B cell (primary cell): ENCODE measurements at regions not wholly inside any gene's neighbourhood (a gene's known extent, or its start where the extent isn't known, plus 50 kb on each side); places are given as distances from the start of the nearest gene placed in this dataset.

ENCODE experiments used
- ATAC-seq: fragments of 200-7000 bp; cut with Tn5 transposase; one replicate; pipeline ENCODE4 v1.10.0; 2021; ENCODE audit warnings: low read depth, mild to moderate bottlenecking, moderate number of reproducible peaks, moderate library complexity
- CTCF ChIA-PET: fragments of 350-600 bp; sonication (Branson Sonifier 250); formaldehyde crosslinking; loops from one replicate; lab custom pipeline; 2021; ENCODE audit warnings: antibody characterized with exemption, inconsistent platforms; lab: Charles Lee
- POLR2A ChIA-PET: fragments of 350-600 bp; sonication (Branson Sonifier 250); formaldehyde crosslinking; loops from one replicate; lab custom pipeline; 2021; ENCODE audit warnings: antibody characterized with exemption; lab: Charles Lee
- DNase-seq: peaks from one replicate; pipeline ENCODE4 v3.0.0; 2013
- H2AFZ ChIP-seq: 2 replicates; pipeline ENCODE4 v1.6.1; 2012; ENCODE audit warnings: mild to moderate bottlenecking, low read depth, low read length; ENCODE audit not compliant: insufficient read depth, poor library complexity, severe bottlenecking
- H3K27ac ChIP-seq, 2 donors: 1 replicate in 1 of 2; 2 replicates in 1 of 2; pipeline ENCODE4 v1.5.1; 2012 to 2013; ENCODE audit warnings: low read length in 2 of 2, mild to moderate bottlenecking in 2 of 2, moderate library complexity in 1 of 2
- H3K27me3 ChIP-seq, 4 experiments: fragments of 200-600 bp in 1 of 4; sonication (generic) in 1 of 4; replicated peaks in 1 of 4; 1 replicate in 2 of 4; 2 replicates in 2 of 4; pipeline versions ENCODE4 v1.6.1 to v1.7.0; 2013 to 2016; ENCODE audit warnings: low read length in 3 of 4, mild to moderate bottlenecking in 2 of 4, mixed read lengths in 1 of 4, moderate library complexity in 1 of 4; ENCODE audit not compliant: insufficient read depth in 4 of 4, control insufficient read depth in 3 of 4; ENCODE audit errors: control extremely low read depth in 1 of 4
- H3K36me3 ChIP-seq, 2 experiments: replicated peaks in 1 of 2; 1 replicate in 1 of 2; 2 replicates in 1 of 2; pipeline versions ENCODE4 v1.6.1 to v1.7.1; 2013; ENCODE audit warnings: low read length in 1 of 2; ENCODE audit not compliant: insufficient read depth in 2 of 2, control insufficient read depth in 1 of 2; ENCODE audit errors: control extremely low read depth in 1 of 2, extremely low read depth in 1 of 2
- H3K4me1 ChIP-seq, 2 donors: fragments of 200-600 bp in 1 of 2; sonication (generic) in 1 of 2; 1 replicate in 1 of 2; 2 replicates in 1 of 2; pipeline versions ENCODE4 v1.5.1 to v1.6.1; 2013 to 2017; ENCODE audit warnings: low read length in 2 of 2; ENCODE audit not compliant: control insufficient read depth in 2 of 2, insufficient read depth in 2 of 2
- H3K4me2 ChIP-seq: replicated peaks from 2 replicates; pipeline ENCODE3; 2012; ENCODE audit warnings: mild to moderate bottlenecking, low read depth, low read length; ENCODE audit not compliant: poor library complexity, severe bottlenecking
- H3K4me3 ChIP-seq, 5 experiments: fragments of 200-600 bp in 1 of 5; sonication (generic) in 1 of 5; 1 replicate in 3 of 5; 2 replicates in 2 of 5; pipeline versions ENCODE4 v1.5.1 to v1.7.0; 2011 to 2016; ENCODE audit warnings: low read length in 4 of 5, mild to moderate bottlenecking in 4 of 5, low read depth in 2 of 5, control low read depth in 1 of 5, moderate library complexity in 1 of 5; ENCODE audit not compliant: insufficient read depth in 1 of 5; ENCODE audit errors: control extremely low read depth in 1 of 5, extremely low read depth in 1 of 5
- H3K79me2 ChIP-seq: fragments of 200-600 bp; sonication (generic); one replicate; pipeline ENCODE4 v1.6.0; 2016; ENCODE audit warnings: low read length; ENCODE audit not compliant: control insufficient read depth, insufficient read depth
- H3K9ac ChIP-seq: fragments of 200-600 bp; sonication (generic); 2 replicates; pipeline ENCODE4 v1.6.1; 2017; ENCODE audit warnings: mild to moderate bottlenecking, low read length, moderate library complexity
- H3K9me3 ChIP-seq, 3 donors: one replicate each; pipeline versions ENCODE4 v1.6.1 to v1.7.1; 2013; ENCODE audit warnings: low read length in 2 of 3; ENCODE audit not compliant: control insufficient read depth in 2 of 3, insufficient read depth in 1 of 3; ENCODE audit errors: control extremely low read depth in 1 of 3
- H4K20me1 ChIP-seq: 2 replicates; pipeline ENCODE4 v1.6.0; 2012; ENCODE audit warnings: mild to moderate bottlenecking, low read length; ENCODE audit not compliant: insufficient read depth, control insufficient read depth, poor library complexity, severe bottlenecking
- H3K27ac Mint-ChIP-seq: one replicate; pipeline ENCODE4 v1.8.0; 2021; ENCODE audit warnings: mixed read lengths
- H3K27me3 Mint-ChIP-seq: one replicate; pipeline ENCODE4 v1.8.0; 2021; ENCODE audit warnings: mixed read lengths
- H3K4me1 Mint-ChIP-seq: one replicate; pipeline ENCODE4 v1.8.0; 2021; ENCODE audit warnings: mixed read lengths
- H3K4me3 Mint-ChIP-seq: one replicate; pipeline ENCODE4 v1.8.0; 2021; ENCODE audit warnings: mixed read lengths
- H3K9me3 Mint-ChIP-seq: one replicate; pipeline ENCODE4 v1.8.0; 2022; ENCODE audit warnings: mixed read lengths; ENCODE audit not compliant: insufficient read depth
- CTCF ChIP-seq: fragments of 200-600 bp; IDR thresholded peaks from one replicate; pipeline ENCODE4 v1.8.0; 2022; ENCODE audit warnings: antibody characterized with exemption, mild to moderate bottlenecking
- EZH2 ChIP-seq: IDR thresholded peaks from 2 replicates; pipeline ENCODE4 v1.6.1; 2012; ENCODE audit warnings: borderline replicate concordance, low read depth, mild to moderate bottlenecking, moderate library complexity, low read length; ENCODE audit not compliant: insufficient read depth, poor library complexity, severe bottlenecking
- WGBS: methylation state at CpG from one replicate; pipeline ENCODE4 v1.1.5; 2013; ENCODE audit warnings: missing lambda C conversion rate; ENCODE audit not compliant: insufficient coverage; 5-methylcytosine and 5-hydroxymethylcytosine counted together
- intact Hi-C: fragments of 100-400 bp; cut with micrococcal nuclease; formaldehyde crosslinking; loops from one replicate; pipeline ENCODE4 v1.10.0; 2022

- ATAC-seq (no peak), DNase-seq (no peak)
- no peaks in the 10 kb centered on the region for H3K79me2 ChIP-seq
- CTCF ChIA-PET: no interaction called here
- POLR2A ChIA-PET: no interaction called here
- TF ChIP-seq EZH2: no peak
- no peak for TF ChIP-seq CTCF
- no peak overlapping the region for H3K4me3 ChIP-seq
- Mint-ChIP-seq H3K9me3 (no peaks in the 10 kb centered on the region), H3K4me3 (no peak overlapping the region), H3K27ac (no peak overlapping the region), H3K4me1 (no peaks in the 10 kb centered on the region), H3K27me3 (peaks cover 15% of the 10 kb centered on the region)
- H4K20me1 ChIP-seq: no peaks in the 10 kb centered on the region
- no peak overlapping the region for H2AFZ ChIP-seq
- no peak overlapping the region for H3K4me2 ChIP-seq
- no peak overlapping the region for H3K9ac ChIP-seq
- H3K4me1 ChIP-seq: no peaks in the 10 kb centered on the region
- intact Hi-C loops: no loop called here
- peaks cover 0 to 6% (median 0%) of the 10 kb centered on the region in 3 donors for H3K9me3 ChIP-seq
- H3K36me3 ChIP-seq: no peaks in the 10 kb centered on the region
- no peak overlapping the region for H3K27ac ChIP-seq
- WGBS: 80% methylated on average over 1 of the region's 3 CpGs
- H3K27me3 ChIP-seq: peaks cover 0 to 4% (median 0%) of the 10 kb centered on the region in 4 experiments
Measured at GRCh38 chr11:116258821-116259220, 514.0 kb downstream of the BUD13 start.

GRCh38 chr11:116257883-116258282 is 514.9 kb downstream of the BUD13 start:
- CTCF ChIA-PET: no interaction called here
- intact Hi-C loops: no loop called here
- H3K27me3 Mint-ChIP-seq: peaks cover 11% of the 10 kb centered on the region
- H3K79me2 ChIP-seq: no peaks in the 10 kb centered on the region
- no peak overlapping the region for H2AFZ ChIP-seq
- H3K4me2 ChIP-seq: no peak overlapping the region
- H3K9me3 ChIP-seq: peaks cover 0 to 4% (median 0%) of the 10 kb centered on the region in 3 donors
- POLR2A ChIA-PET: no interaction called here
- no peak overlapping the region for H3K4me3 ChIP-seq
- no peak for ATAC-seq
- no peaks in the 10 kb centered on the region for H3K9me3 Mint-ChIP-seq
- H3K4me1 Mint-ChIP-seq: no peaks in the 10 kb centered on the region
- H3K4me1 ChIP-seq: no peaks in the 10 kb centered on the region
- no peaks in the 10 kb centered on the region for H3K36me3 ChIP-seq
- no peak overlapping the region for H3K9ac ChIP-seq
- no peak for DNase-seq
- peaks cover 0 to 4% (median 0%) of the 10 kb centered on the region in 4 experiments for H3K27me3 ChIP-seq
- no peak overlapping the region for H3K27ac Mint-ChIP-seq
- no peaks in the 10 kb centered on the region for H4K20me1 ChIP-seq
- TF ChIP-seq EZH2 (no peak), CTCF (no peak)
- WGBS: 80% methylated on average over 2 of the region's 4 CpGs
- no peak overlapping the region for H3K4me3 Mint-ChIP-seq
- H3K27ac ChIP-seq: no peak overlapping the region
